Tibial artery (tissue), 4 donors: ENCODE measurements at regions not wholly inside any gene's neighbourhood (a gene's known extent, or its start where the extent isn't known, plus 50 kb on each side); places are given as distances from the start of the nearest gene placed in this dataset.

ENCODE experiments used
- DNase-seq, 2 donors: peaks; one replicate each; pipeline ENCODE4 v3.0.0-alpha.2; 2019
- H3K27ac ChIP-seq, 2 donors: fragments of 200-600 bp; sonication (generic) in 1 of 2; 1 replicate in 1 of 2; 2 replicates in 1 of 2; pipeline ENCODE4 v1.5.1; 2018 to 2019; ENCODE audit warnings: mild to moderate bottlenecking in 1 of 2
- H3K27me3 ChIP-seq, 2 donors: fragments of 200-600 bp; sonication (generic) in 1 of 2; one replicate each; pipeline versions ENCODE4 v1.5.1 to v1.6.0; 2016 to 2019
- H3K36me3 ChIP-seq, 3 donors: fragments of 200-600 bp; sonication (generic) in 2 of 3; one replicate each; pipeline ENCODE4 v1.5.1; 2016 to 2019; ENCODE audit warnings: mild to moderate bottlenecking in 2 of 3
- H3K4me1 ChIP-seq, 4 donors: fragments of 200-600 bp; sonication (generic) in 2 of 4; 1 replicate in 3 of 4; 2 replicates in 1 of 4; pipeline ENCODE4 v1.5.1; 2016 to 2019
- H3K4me3 ChIP-seq, 2 donors: fragments of 200-600 bp; sonication (generic) in 1 of 2; 1 replicate in 1 of 2; 2 replicates in 1 of 2; pipeline ENCODE4 v1.5.1; 2018 to 2019; ENCODE audit warnings: mild to moderate bottlenecking in 2 of 2
- H3K9me3 ChIP-seq, 3 donors: fragments of 200-600 bp; sonication (generic) in 1 of 3; one replicate each; pipeline ENCODE4 v1.5.1; 2016 to 2019
- intact Hi-C: fragments of 100-400 bp; cut with DNase I; formaldehyde crosslinking; loops from one replicate; pipeline ENCODE4 v1.15.0; 2023; ENCODE audit warnings: low total_unique reads
- TF ChIP-seq, protein P1 (sequence below), 2 experiments: fragments of 200-600 bp in 1 of 2; fragments of 450-650 bp in 1 of 2; IDR thresholded peaks; one replicate each; pipeline ENCODE4 v1.5.1; 2017 to 2019; ENCODE audit warnings: antibody characterized with exemption in 2 of 2, mild to moderate bottlenecking in 1 of 2, moderate library complexity in 1 of 2

DNA sequence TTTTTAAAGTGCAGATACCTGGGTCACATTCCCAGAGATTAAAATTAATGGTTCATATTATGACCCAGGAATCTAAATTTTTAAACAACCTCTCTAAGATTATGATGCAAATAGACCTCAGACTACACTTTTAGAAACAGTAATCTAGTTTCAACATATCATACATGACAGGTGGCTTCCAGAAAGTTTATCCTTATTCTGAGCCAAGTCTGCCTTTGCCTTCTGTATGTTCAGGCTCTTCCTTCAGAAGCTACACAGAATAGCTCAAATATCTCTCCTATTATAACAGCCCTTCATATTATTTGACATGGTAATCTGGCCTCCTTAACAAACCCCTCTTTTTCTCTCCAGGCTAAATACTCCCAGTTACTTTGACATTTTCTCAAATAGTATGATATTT lies 101.9 kb downstream of the FZD1 start:
- intact Hi-C loops = no loop called here
- H3K4me1 ChIP-seq = no peaks in the 10 kb centered on the region
- H3K27me3 ChIP-seq = no peaks in the 10 kb centered on the region
- DNase-seq = no peak
- H3K4me3 ChIP-seq = no peak overlapping the region
- no peaks in the 10 kb centered on the region for H3K9me3 ChIP-seq
- TF ChIP-seq, protein P1, sequence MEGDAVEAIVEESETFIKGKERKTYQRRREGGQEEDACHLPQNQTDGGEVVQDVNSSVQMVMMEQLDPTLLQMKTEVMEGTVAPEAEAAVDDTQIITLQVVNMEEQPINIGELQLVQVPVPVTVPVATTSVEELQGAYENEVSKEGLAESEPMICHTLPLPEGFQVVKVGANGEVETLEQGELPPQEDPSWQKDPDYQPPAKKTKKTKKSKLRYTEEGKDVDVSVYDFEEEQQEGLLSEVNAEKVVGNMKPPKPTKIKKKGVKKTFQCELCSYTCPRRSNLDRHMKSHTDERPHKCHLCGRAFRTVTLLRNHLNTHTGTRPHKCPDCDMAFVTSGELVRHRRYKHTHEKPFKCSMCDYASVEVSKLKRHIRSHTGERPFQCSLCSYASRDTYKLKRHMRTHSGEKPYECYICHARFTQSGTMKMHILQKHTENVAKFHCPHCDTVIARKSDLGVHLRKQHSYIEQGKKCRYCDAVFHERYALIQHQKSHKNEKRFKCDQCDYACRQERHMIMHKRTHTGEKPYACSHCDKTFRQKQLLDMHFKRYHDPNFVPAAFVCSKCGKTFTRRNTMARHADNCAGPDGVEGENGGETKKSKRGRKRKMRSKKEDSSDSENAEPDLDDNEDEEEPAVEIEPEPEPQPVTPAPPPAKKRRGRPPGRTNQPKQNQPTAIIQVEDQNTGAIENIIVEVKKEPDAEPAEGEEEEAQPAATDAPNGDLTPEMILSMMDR (IDR thresholded peaks at IDR 0.05) = no peak
- no peak overlapping the region for H3K27ac ChIP-seq
- H3K36me3 ChIP-seq = no peaks in the 10 kb centered on the region

DNA sequence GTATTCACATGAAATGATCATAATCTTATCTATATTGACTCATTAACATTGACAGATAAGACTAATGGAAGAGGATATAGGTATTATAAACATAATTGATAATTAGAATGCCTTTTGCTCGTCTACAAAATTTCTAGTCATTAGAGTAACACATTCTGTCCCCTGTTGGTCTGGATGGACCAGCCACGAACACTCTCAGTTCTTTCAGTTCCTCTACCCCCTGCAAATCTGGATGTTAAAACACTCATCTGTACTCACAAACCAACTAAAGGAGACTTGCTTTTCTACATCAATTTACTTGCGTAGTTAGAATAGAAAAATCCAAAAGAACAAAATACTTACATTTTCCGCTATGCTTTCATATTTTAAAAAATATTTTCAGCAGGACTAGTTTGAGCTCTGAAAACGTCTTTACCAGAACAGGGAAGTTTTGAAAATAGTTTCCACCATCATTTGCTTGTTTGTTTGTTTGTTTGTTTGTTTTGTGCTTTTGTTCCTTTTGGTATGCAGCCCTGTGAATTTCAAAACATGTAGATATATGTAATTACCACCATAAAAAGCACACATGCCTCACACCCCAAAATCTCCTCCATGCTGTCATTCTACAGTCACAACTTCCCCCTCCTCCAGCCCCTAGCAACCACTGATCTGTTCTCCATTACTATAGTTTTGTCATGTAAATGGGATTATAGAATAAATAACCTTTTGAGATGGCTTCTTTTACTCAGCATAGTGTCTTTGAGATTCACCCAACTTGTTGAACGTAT lies 103.8 kb downstream of the FZD1 start:
- no peaks in the 10 kb centered on the region for H3K36me3 ChIP-seq
- intact Hi-C loops = no loop called here
- H3K4me3 ChIP-seq = no peak overlapping the region
- no peak overlapping the region for H3K27ac ChIP-seq
- H3K9me3 ChIP-seq = no peaks in the 10 kb centered on the region
- TF ChIP-seq, protein P1 (IDR thresholded peaks at IDR 0.05) = no peak
- no peak for DNase-seq
- no peaks in the 10 kb centered on the region for H3K27me3 ChIP-seq
- no peaks in the 10 kb centered on the region for H3K4me1 ChIP-seq

DNA sequence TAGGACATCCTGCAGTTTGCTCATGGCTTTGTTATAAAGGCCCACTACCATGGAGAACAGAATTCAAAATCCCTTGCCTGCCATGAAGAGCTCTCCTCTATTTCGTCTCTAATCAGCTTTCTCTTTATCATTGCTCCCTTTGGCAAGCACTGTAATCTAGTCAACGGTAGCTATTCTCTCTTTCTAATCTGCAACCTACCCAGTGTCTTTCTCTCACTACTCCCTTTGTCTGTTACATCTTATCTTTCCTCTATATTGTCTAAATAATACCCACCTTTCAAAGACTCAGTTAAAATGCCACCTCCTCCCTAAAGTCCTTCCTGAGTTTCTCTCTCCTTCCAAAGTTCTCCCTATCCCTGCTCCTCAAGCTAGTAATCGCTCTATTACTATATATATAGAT lies 108.1 kb downstream of the FZD1 start:
- Histone ChIP-seq H3K27me3 (no peaks in the 10 kb centered on the region), H3K4me3 (no peak overlapping the region), H3K4me1 (no peaks in the 10 kb centered on the region), H3K9me3 (no peaks in the 10 kb centered on the region), H3K36me3 (no peaks in the 10 kb centered on the region), H3K27ac (no peak overlapping the region)
- DNase-seq = no peak
- intact Hi-C loops = no loop called here
- TF ChIP-seq, protein P1 (IDR thresholded peaks at IDR 0.05) = no peak

GRCh38 chr7:91373111-91373800 lies 109.0 kb downstream of the FZD1 start:
- no peaks in the 10 kb centered on the region for H3K4me1 ChIP-seq
- H3K36me3 ChIP-seq = no peaks in the 10 kb centered on the region
- intact Hi-C loops = no loop called here
- TF ChIP-seq, protein P1 (IDR thresholded peaks at IDR 0.05) = no peak
- H3K4me3 ChIP-seq = no peak overlapping the region
- H3K27ac ChIP-seq = no peak overlapping the region
- no peak for DNase-seq
- H3K9me3 ChIP-seq = no peaks in the 10 kb centered on the region
- H3K27me3 ChIP-seq = no peaks in the 10 kb centered on the region

DNA sequence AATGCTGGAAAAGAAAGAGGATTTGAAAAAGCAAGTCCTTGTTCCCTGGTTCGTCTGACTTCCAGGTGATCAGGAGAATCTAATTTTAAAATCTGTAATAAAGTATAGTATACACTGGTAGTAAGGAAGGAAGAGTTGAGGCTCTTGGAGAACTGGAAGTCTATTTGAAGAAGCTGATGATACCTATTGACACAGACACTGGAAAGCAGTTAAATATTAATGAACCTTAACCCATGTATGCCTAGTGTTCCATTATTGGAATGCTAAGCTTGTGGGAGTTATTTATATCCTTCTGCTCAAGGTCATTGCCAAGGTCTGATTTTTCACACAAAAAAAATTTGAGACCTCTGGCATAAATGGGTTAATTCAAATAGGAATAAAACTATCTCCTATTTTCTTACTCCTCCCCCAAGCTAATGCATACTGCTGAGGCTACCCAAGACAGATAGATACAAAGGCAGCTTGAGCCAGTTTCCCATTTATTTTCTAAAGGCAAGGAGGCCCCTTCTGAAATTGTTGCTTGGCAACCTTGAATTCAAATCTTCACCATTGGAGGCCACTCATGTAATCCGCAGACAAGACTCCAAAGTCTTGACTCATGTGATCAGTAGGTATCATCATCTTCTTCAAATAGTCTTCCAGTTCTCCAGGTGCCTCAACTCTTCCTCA lies 110.2 kb downstream of the FZD1 start:
- H3K27me3 ChIP-seq = no peaks in the 10 kb centered on the region
- no peak overlapping the region for H3K4me3 ChIP-seq
- H3K4me1 ChIP-seq = no peaks in the 10 kb centered on the region
- intact Hi-C loops = no loop called here
- TF ChIP-seq, protein P1 (IDR thresholded peaks at IDR 0.05) = no peak
- H3K27ac ChIP-seq = no peak overlapping the region
- no peaks in the 10 kb centered on the region for H3K9me3 ChIP-seq
- DNase-seq = no peak
- H3K36me3 ChIP-seq = no peaks in the 10 kb centered on the region
